ENCODE measurements at regions not wholly inside any gene's neighbourhood (a gene's known extent, or its start where the extent isn't known, plus 50 kb on each side); places are given as distances from the start of the nearest gene placed in this dataset.

GRCh38 chr5:163377982-163378381, 59.4 kb upstream of the CCNG1 start:
- TF ChIP-seq, protein P1, sequence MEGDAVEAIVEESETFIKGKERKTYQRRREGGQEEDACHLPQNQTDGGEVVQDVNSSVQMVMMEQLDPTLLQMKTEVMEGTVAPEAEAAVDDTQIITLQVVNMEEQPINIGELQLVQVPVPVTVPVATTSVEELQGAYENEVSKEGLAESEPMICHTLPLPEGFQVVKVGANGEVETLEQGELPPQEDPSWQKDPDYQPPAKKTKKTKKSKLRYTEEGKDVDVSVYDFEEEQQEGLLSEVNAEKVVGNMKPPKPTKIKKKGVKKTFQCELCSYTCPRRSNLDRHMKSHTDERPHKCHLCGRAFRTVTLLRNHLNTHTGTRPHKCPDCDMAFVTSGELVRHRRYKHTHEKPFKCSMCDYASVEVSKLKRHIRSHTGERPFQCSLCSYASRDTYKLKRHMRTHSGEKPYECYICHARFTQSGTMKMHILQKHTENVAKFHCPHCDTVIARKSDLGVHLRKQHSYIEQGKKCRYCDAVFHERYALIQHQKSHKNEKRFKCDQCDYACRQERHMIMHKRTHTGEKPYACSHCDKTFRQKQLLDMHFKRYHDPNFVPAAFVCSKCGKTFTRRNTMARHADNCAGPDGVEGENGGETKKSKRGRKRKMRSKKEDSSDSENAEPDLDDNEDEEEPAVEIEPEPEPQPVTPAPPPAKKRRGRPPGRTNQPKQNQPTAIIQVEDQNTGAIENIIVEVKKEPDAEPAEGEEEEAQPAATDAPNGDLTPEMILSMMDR (IDR thresholded peaks at IDR 0.05), result no peak
- TF ChIP-seq POLR2A (IDR thresholded peaks at IDR 0.05), result no peak
- TF ChIP-seq EP300 (IDR thresholded peaks at IDR 0.05), result no peak

Data from ovary (tissue), 3 donors.